A673 (cell line): ENCODE measurements at regions not wholly inside any gene's neighbourhood (a gene's known extent, or its start where the extent isn't known, plus 50 kb on each side); places are given as distances from the start of the nearest gene placed in this dataset.

Experiments used
- BruUV-seq: library from RNA; stranded (reverse); fragments of 400-500 nt; replicated peaks from 2 replicates; lab custom pipeline; 2021; lab: Mats Ljungman, UMichigan
- CTCF ChIA-PET: fragments of 300-600 bp; sonication (Branson Sonifier 250); formaldehyde crosslinking; loops from one replicate; lab custom pipeline; 2022; ENCODE audit warnings: antibody characterized with exemption; lab: Charles Lee
- POLR2A ChIA-PET: fragments of 300-600 bp; sonication (Branson Sonifier 250); formaldehyde crosslinking; loops from one replicate; lab custom pipeline; 2022; ENCODE audit warnings: antibody characterized with exemption; ENCODE audit not compliant: low non-redundant PET; lab: Charles Lee
- DNase-seq: peaks from one replicate; pipeline ENCODE4 v3.0.0-alpha.2; 2015; ENCODE audit warnings: low spot score
- H3K27ac ChIP-seq: fragments of 200-600 bp; sonication (generic); 2 replicates; pipeline ENCODE4 v1.5.1; 2016; ENCODE audit warnings: mixed run types, low read depth, mild to moderate bottlenecking, mixed read lengths, antibody characterized with exemption, low read length; ENCODE audit not compliant: poor library complexity, severe bottlenecking
- H3K27me3 ChIP-seq: fragments of 200-600 bp; sonication (generic); replicated peaks from 2 replicates; pipeline ENCODE4 v1.6.1; 2017; ENCODE audit warnings: mixed run types, low read depth, mild to moderate bottlenecking, mixed read lengths, antibody characterized with exemption, low read length; ENCODE audit not compliant: insufficient read depth, poor library complexity
- H3K36me3 ChIP-seq: fragments of 200-600 bp; sonication (generic); 2 replicates; pipeline ENCODE4 v1.6.1; 2016; ENCODE audit warnings: mixed run types, mild to moderate bottlenecking, mixed read lengths, antibody characterized with exemption, low read length; ENCODE audit not compliant: insufficient read depth, poor library complexity, severe bottlenecking
- H3K4me1 ChIP-seq: fragments of 200-600 bp; sonication (generic); 2 replicates; pipeline ENCODE4 v1.6.1; 2017; ENCODE audit warnings: mixed run types, mild to moderate bottlenecking, mixed read lengths, antibody characterized with exemption, low read length; ENCODE audit not compliant: insufficient read depth, poor library complexity, severe bottlenecking
- H3K4me3 ChIP-seq: fragments of 200-600 bp; sonication (generic); 2 replicates; pipeline ENCODE4 v1.5.1; 2016; ENCODE audit warnings: low read depth, mixed run types, mild to moderate bottlenecking, mixed read lengths, low read length; ENCODE audit not compliant: poor library complexity, severe bottlenecking
- H3K9me3 ChIP-seq: fragments of 200-600 bp; sonication (generic); 2 replicates; pipeline ENCODE4 v1.6.1; 2016; ENCODE audit warnings: mixed run types, low read depth, mild to moderate bottlenecking, mixed read lengths, antibody characterized with exemption, low read length; ENCODE audit not compliant: poor library complexity, severe bottlenecking
- EZH2 ChIP-seq: fragments of 200-600 bp; sonication (generic); IDR thresholded peaks from 2 replicates; pipeline ENCODE4 v1.6.1; 2017; ENCODE audit warnings: borderline replicate concordance, low read depth, mild to moderate bottlenecking, mixed read lengths, antibody characterized with exemption, low read length; ENCODE audit not compliant: poor library complexity, severe bottlenecking
- intact Hi-C: fragments of 100-400 bp; cut with micrococcal nuclease; formaldehyde crosslinking; loops from one replicate; pipeline ENCODE4 v1.10.0; 2022; ENCODE audit not compliant: unreplicated experiment
- TF ChIP-seq, protein P1 (sequence below): fragments of 300-800, 200-600 bp; sonication (generic); conservative IDR thresholded peaks from 2 replicates; pipeline ENCODE4 v1.5.1; 2017; ENCODE audit warnings: low read depth, mild to moderate bottlenecking, antibody characterized with exemption, low read length, moderate library complexity, mixed read lengths

GRCh38 chr3:55147856-55148720 is 220.2 kb upstream of the LRTM1 start:
- ChIA-PET CTCF (interaction anchor here (0.5 to 0.7 kb wide), 2 partner anchors 11 to 1409 kb away, joined by 3 to 4 read pairs; partner anchors contain the start of gene CCDC66), POLR2A (interaction anchor here (0.7 kb wide), 1 partner anchor 181 kb away, joined by 3 read pairs; no protein-coding TSS in a partner anchor)
- H3K4me1 ChIP-seq: no peaks in the 10 kb centered on the region
- no TSS peak for BruUV-seq
- H3K9me3 ChIP-seq: no peaks in the 10 kb centered on the region
- H3K4me3 ChIP-seq: no peak overlapping the region
- TF ChIP-seq, protein P1, sequence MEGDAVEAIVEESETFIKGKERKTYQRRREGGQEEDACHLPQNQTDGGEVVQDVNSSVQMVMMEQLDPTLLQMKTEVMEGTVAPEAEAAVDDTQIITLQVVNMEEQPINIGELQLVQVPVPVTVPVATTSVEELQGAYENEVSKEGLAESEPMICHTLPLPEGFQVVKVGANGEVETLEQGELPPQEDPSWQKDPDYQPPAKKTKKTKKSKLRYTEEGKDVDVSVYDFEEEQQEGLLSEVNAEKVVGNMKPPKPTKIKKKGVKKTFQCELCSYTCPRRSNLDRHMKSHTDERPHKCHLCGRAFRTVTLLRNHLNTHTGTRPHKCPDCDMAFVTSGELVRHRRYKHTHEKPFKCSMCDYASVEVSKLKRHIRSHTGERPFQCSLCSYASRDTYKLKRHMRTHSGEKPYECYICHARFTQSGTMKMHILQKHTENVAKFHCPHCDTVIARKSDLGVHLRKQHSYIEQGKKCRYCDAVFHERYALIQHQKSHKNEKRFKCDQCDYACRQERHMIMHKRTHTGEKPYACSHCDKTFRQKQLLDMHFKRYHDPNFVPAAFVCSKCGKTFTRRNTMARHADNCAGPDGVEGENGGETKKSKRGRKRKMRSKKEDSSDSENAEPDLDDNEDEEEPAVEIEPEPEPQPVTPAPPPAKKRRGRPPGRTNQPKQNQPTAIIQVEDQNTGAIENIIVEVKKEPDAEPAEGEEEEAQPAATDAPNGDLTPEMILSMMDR: no peak
- TF ChIP-seq EZH2: no peak
- H3K36me3 ChIP-seq: no peaks in the 10 kb centered on the region
- intact Hi-C loops: no loop called here
- H3K27ac ChIP-seq: no peak overlapping the region
- DNase-seq: no peak
- H3K27me3 ChIP-seq: peaks cover 8% of the 10 kb centered on the region

DNA sequence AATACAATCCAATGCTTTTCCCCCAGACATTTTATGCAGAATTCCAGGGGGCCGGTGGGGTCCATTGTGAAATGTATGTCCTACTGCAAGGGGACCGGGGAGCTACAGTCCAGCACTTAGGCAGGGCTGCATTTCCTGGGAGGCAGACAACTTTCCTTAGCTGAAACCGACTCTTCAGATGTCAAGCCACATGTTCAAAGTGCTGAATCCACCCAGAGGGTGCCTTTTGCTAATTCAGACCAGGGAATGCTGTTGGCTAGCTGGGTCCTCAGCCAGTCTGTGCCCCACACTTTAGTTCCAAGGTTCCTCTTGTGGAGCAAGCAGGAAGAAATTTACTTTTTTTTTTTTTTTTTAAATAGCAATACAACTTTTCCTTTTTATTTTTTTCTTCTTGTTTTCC is 219.5 kb upstream of the LRTM1 start:
- DNase-seq: no peak
- H3K4me3 ChIP-seq: no peak overlapping the region
- intact Hi-C loops: no loop called here
- H3K36me3 ChIP-seq: no peaks in the 10 kb centered on the region
- no peak overlapping the region for H3K27ac ChIP-seq
- H3K4me1 ChIP-seq: no peaks in the 10 kb centered on the region
- H3K9me3 ChIP-seq: no peaks in the 10 kb centered on the region
- TF ChIP-seq, protein P1: no peak
- TF ChIP-seq EZH2: no peak
- H3K27me3 ChIP-seq: peaks cover 8% of the 10 kb centered on the region
- ChIA-PET POLR2A (no interaction called here), CTCF (interaction anchor here (0.7 kb wide), 1 partner anchor 12 kb away, joined by 4 read pairs; no protein-coding TSS in a partner anchor)
- no TSS peak for BruUV-seq

DNA sequence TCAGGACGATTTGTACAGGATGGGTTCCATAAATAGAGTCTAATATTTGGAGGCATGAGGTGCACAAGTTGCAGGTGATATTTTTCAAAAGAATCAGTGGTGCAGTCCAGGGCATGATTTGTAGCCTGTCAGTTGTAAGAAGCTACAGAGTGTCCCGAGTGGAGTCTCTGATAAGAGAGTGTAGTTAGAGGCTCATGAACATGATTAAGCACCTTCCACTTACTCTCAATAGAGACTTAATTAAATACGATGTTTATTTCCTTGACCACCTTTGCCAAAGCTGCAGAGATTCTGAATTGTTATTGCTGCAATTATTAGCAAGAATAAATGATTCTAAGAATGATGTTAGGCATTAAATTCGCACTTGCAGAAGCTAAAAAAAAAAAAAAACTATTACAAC is 218.4 kb upstream of the LRTM1 start:
- Histone ChIP-seq H3K27ac (no peak overlapping the region), H3K4me3 (no peak overlapping the region), H3K27me3 (peaks cover 8% of the 10 kb centered on the region), H3K4me1 (no peaks in the 10 kb centered on the region), H3K36me3 (no peaks in the 10 kb centered on the region), H3K9me3 (no peaks in the 10 kb centered on the region)
- ChIA-PET CTCF (no interaction called here), POLR2A (no interaction called here)
- no peak for DNase-seq
- BruUV-seq: no TSS peak
- TF ChIP-seq, protein P1: no peak
- no peak for TF ChIP-seq EZH2
- intact Hi-C loops: no loop called here
